GM12878 (cell line): ENCODE measurements at regions not wholly inside any gene's neighbourhood (a gene's known extent, or its start where the extent isn't known, plus 50 kb on each side); places are given as distances from the start of the nearest gene placed in this dataset.

Experiments
- ATAC-seq: fragments of 200-7000 bp; cut with Tn5 transposase; 3 replicates; pipeline ENCODE4 v1.9.1; 2020; ENCODE audit warnings: mild to moderate bottlenecking, moderate library complexity
- BruUV-seq: library from RNA; stranded (reverse); fragments of 400-500 nt; replicated peaks from 2 replicates; lab custom pipeline; 2021; lab: Mats Ljungman, UMichigan
- CTCF ChIA-PET: fragments of 300-600 bp; sonication (Branson Sonifier 250); formaldehyde crosslinking; extraction: SDS; loops from one replicate; lab custom pipeline; 2021; ENCODE audit warnings: inconsistent platforms; lab: Yijun Ruan, JAX
- POLR2A ChIA-PET: fragments of 350-600 bp; formaldehyde crosslinking; extraction: SDS; loops from one replicate; lab custom pipeline; 2021; ENCODE audit warnings: inconsistent platforms; lab: Charles Lee
- RAD21 ChIA-PET: fragments of 300-600 bp; sonication (Branson Sonifier 250); formaldehyde crosslinking; loops from one replicate; lab custom pipeline; 2023; ENCODE audit warnings: antibody characterized with exemption; ENCODE audit not compliant: unreplicated experiment; lab: Charles Lee
- SMC1A ChIA-PET: fragments of 300-600 bp; sonication (Branson Sonifier 250); formaldehyde crosslinking; loops from one replicate; lab custom pipeline; 2023; ENCODE audit not compliant: unreplicated experiment, uncharacterized antibody; lab: Charles Lee
- DNase-seq: peaks from one replicate; pipeline ENCODE4 v3.0.0-alpha.2; 2011; ENCODE audit warnings: low read depth, low spot score
- FAIRE-seq: peaks from 3 replicates; lab custom pipeline; 2011; peaks lifted over from hg19 to GRCh38; lab: Jason Lieb, UNC
- H2AFZ ChIP-seq: 2 replicates; pipeline ENCODE4 v1.6.0; 2011; ENCODE audit warnings: low read depth, low read length, control low read depth; ENCODE audit not compliant: control insufficient read depth
- H3K27ac ChIP-seq: 2 replicates; pipeline ENCODE4 v1.5.1; 2011; ENCODE audit warnings: control low read depth; ENCODE audit not compliant: control insufficient read depth, insufficient read depth
- H3K27me3 ChIP-seq, 2 experiments: replicated peaks in 1 of 2; 2 replicates each; pipeline versions ENCODE4 v1.6.0 to v1.6.1; 2011; ENCODE audit warnings: low read length in 1 of 2; ENCODE audit not compliant: control insufficient read depth in 2 of 2, insufficient read depth in 2 of 2
- H3K36me3 ChIP-seq, 2 experiments: 2 replicates each; pipeline ENCODE4 v1.5.1; 2011; ENCODE audit warnings: low read length in 1 of 2; ENCODE audit not compliant: control insufficient read depth in 2 of 2, insufficient read depth in 2 of 2
- H3K4me1 ChIP-seq: 2 replicates; pipeline ENCODE4 v1.6.1; 2011; ENCODE audit warnings: mild to moderate bottlenecking, low read length, moderate library complexity, mixed read lengths; ENCODE audit not compliant: control insufficient read depth, insufficient read depth
- H3K4me2 ChIP-seq: 2 replicates; pipeline ENCODE4 v1.6.0; 2011; ENCODE audit warnings: control low read depth; ENCODE audit not compliant: control insufficient read depth, insufficient read depth
- H3K4me3 ChIP-seq: fragments of 200-600 bp; sonication (generic); 2 replicates; pipeline ENCODE4 v1.5.1; 2016
- H3K79me2 ChIP-seq: 2 replicates; pipeline ENCODE4 v1.6.0; 2011; ENCODE audit warnings: low read length; ENCODE audit not compliant: control insufficient read depth, insufficient read depth
- H3K9ac ChIP-seq: 2 replicates; pipeline ENCODE4 v1.8.0; 2011; ENCODE audit warnings: low read length, control low read depth, mixed read lengths; ENCODE audit not compliant: control insufficient read depth, insufficient read depth
- H3K9me3 ChIP-seq: replicated peaks from 3 replicates; pipeline ENCODE4 v1.5.1; 2011; ENCODE audit warnings: mild to moderate bottlenecking, low read length; ENCODE audit not compliant: control insufficient read depth, insufficient read depth
- H4K20me1 ChIP-seq: 2 replicates; pipeline ENCODE4 v1.6.0; 2011; ENCODE audit not compliant: control insufficient read depth, insufficient read depth
- BCL11A ChIP-seq: IDR thresholded peaks from 2 replicates; pipeline ENCODE4 v1.6.1; 2011; ENCODE audit warnings: low read depth, low read length
- CHD2 ChIP-seq: IDR thresholded peaks from 2 replicates; pipeline ENCODE4 v1.6.1; 2011; ENCODE audit warnings: low read depth, low read length, improper control_type of control experiment, borderline replicate concordance
- EED ChIP-seq: sonication (generic); IDR thresholded peaks from 2 replicates; pipeline ENCODE4 v1.6.1; 2016; ENCODE audit warnings: antibody characterized with exemption, low read depth
- FOXM1 ChIP-seq: IDR thresholded peaks from 2 replicates; pipeline ENCODE4 v1.6.1; 2012; ENCODE audit warnings: low read depth, mild to moderate bottlenecking, inconsistent platforms, low read length, moderate library complexity
- HDAC2 ChIP-seq: fragments of 200-600 bp; sonication (generic); IDR thresholded peaks from 2 replicates; pipeline ENCODE4 v1.6.1; 2017
- JUNB ChIP-seq: IDR thresholded peaks from 2 replicates; pipeline ENCODE4 v1.6.1; 2016; ENCODE audit warnings: antibody characterized with exemption, mild to moderate bottlenecking
- JUND ChIP-seq: IDR thresholded peaks from 2 replicates; pipeline ENCODE4 v1.6.1; 2012; ENCODE audit warnings: low read depth, mild to moderate bottlenecking, low read length, improper control_type of control experiment, moderate library complexity
- KLF5 ChIP-seq: fragments of 450-650 bp; IDR thresholded peaks from 2 replicates; pipeline ENCODE4 v1.6.1; 2014; ENCODE audit warnings: mild to moderate bottlenecking; ENCODE audit not compliant: partially characterized antibody
- PAX5 ChIP-seq: IDR thresholded peaks from 2 replicates; pipeline ENCODE4 v1.6.1; 2011; ENCODE audit warnings: low read depth, low read length, borderline replicate concordance
- RFX5 ChIP-seq: IDR thresholded peaks from 2 replicates; pipeline ENCODE4 v1.6.1; 2011; ENCODE audit warnings: low read depth, low read length, improper control_type of control experiment
- SMARCA5 ChIP-seq: fragments of 450-650 bp; IDR thresholded peaks from 2 replicates; pipeline ENCODE4 v1.6.1; 2017; ENCODE audit warnings: mild to moderate bottlenecking
- STAT3 ChIP-seq: IDR thresholded peaks from 2 replicates; pipeline ENCODE4 v1.6.1; 2011; ENCODE audit warnings: low read depth, low read length, improper control_type of control experiment
- TBL1XR1 ChIP-seq: IDR thresholded peaks from 2 replicates; pipeline ENCODE4 v1.6.1; 2012; ENCODE audit warnings: low read depth, low read length, improper control_type of control experiment
- ZNF274 ChIP-seq: IDR thresholded peaks from one replicate; pipeline ENCODE4 v1.8.0; 2011; ENCODE audit not compliant: insufficient read length, insufficient read depth
- WGBS: methylation state at CpG from one replicate; pipeline ENCODE4 v1.1.6; 2016; ENCODE audit warnings: low lambda C conversion rate; ENCODE audit not compliant: insufficient replicate concordance, insufficient coverage; ENCODE audit errors: missing lambda C conversion rate; 5-methylcytosine and 5-hydroxymethylcytosine counted together
- in situ Hi-C: fragments of 300-500 bp; cut with MboI; formaldehyde crosslinking; loops from 9 replicates; pipeline ENCODE4 v1.14.3; 2018; ENCODE audit warnings: mixed read lengths
- intact Hi-C: fragments of 100-400 bp; cut with micrococcal nuclease; formaldehyde crosslinking; loops from one replicate; pipeline ENCODE4 v1.14.2; 2022; ENCODE audit not compliant: unreplicated experiment
- TF ChIP-seq, protein P1 (sequence below): fragments of 450-650 bp; IDR thresholded peaks from 2 replicates; pipeline ENCODE4 v1.6.1; 2017; ENCODE audit warnings: mild to moderate bottlenecking, moderate library complexity
- TF ChIP-seq, protein P2 (sequence below): fragments of 150-350 bp; IDR thresholded peaks from 2 replicates; pipeline ENCODE4 v1.6.1; 2014; ENCODE audit warnings: mild to moderate bottlenecking, low read depth, low read length

DNA sequence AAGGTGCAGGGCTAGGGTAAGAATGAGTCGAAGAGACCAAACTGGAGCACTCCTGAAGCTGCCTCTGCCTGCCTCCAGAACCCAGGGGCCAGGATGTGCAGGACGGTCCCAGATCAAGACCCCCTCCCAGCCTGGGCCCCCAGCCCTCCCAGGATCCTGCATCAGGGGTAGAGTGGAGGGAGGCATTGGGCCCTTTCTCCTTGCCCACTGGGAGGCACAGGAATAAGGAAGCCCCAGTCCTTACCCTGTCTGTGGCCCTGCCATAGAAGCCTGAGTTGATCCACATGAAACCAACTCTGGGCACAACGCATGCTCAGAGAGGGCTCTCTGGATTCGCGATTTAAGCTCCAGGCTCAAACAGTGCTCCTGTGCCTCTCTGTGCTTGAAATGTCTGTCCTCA, 661.8 kb upstream of the B3GAT1 start:
- no peak overlapping the region for H3K27ac ChIP-seq
- 30% methylated on average over 5 of the region's 5 CpGs for WGBS
- intact Hi-C loops (no loop called here), in situ Hi-C loops (no loop called here)
- H3K9ac ChIP-seq, result no peak overlapping the region
- H3K4me3 ChIP-seq, result no peak overlapping the region
- H4K20me1 ChIP-seq, result no peaks in the 10 kb centered on the region
- H3K4me1 ChIP-seq, result no peaks in the 10 kb centered on the region
- FAIRE-seq (no peak), ATAC-seq (no peak), DNase-seq (no peak)
- no peaks in the 10 kb centered on the region for H3K27me3 ChIP-seq
- CTCF ChIA-PET, result no interaction called here
- H3K4me2 ChIP-seq, result no peak overlapping the region
- BruUV-seq, result no TSS peak
- POLR2A ChIA-PET, result no interaction called here
- H3K36me3 ChIP-seq, result no peaks in the 10 kb centered on the region
- H3K9me3 ChIP-seq, result no peaks in the 10 kb centered on the region; the same call in 2 of the 3 replicates
- SMC1A ChIA-PET, result no interaction called here
- H2AFZ ChIP-seq, result no peak overlapping the region
- TF ChIP-seq RFX5, result no peak
- TF ChIP-seq STAT3, result no peak
- TF ChIP-seq TBL1XR1, result no peak
- no peak for TF ChIP-seq JUND
- no peak for TF ChIP-seq CHD2
- no peak for TF ChIP-seq PAX5
- no peak for TF ChIP-seq JUNB
- TF ChIP-seq EED, result no peak
- no peak for TF ChIP-seq ZNF274
- no peak for TF ChIP-seq SMARCA5
- TF ChIP-seq, protein P1, sequence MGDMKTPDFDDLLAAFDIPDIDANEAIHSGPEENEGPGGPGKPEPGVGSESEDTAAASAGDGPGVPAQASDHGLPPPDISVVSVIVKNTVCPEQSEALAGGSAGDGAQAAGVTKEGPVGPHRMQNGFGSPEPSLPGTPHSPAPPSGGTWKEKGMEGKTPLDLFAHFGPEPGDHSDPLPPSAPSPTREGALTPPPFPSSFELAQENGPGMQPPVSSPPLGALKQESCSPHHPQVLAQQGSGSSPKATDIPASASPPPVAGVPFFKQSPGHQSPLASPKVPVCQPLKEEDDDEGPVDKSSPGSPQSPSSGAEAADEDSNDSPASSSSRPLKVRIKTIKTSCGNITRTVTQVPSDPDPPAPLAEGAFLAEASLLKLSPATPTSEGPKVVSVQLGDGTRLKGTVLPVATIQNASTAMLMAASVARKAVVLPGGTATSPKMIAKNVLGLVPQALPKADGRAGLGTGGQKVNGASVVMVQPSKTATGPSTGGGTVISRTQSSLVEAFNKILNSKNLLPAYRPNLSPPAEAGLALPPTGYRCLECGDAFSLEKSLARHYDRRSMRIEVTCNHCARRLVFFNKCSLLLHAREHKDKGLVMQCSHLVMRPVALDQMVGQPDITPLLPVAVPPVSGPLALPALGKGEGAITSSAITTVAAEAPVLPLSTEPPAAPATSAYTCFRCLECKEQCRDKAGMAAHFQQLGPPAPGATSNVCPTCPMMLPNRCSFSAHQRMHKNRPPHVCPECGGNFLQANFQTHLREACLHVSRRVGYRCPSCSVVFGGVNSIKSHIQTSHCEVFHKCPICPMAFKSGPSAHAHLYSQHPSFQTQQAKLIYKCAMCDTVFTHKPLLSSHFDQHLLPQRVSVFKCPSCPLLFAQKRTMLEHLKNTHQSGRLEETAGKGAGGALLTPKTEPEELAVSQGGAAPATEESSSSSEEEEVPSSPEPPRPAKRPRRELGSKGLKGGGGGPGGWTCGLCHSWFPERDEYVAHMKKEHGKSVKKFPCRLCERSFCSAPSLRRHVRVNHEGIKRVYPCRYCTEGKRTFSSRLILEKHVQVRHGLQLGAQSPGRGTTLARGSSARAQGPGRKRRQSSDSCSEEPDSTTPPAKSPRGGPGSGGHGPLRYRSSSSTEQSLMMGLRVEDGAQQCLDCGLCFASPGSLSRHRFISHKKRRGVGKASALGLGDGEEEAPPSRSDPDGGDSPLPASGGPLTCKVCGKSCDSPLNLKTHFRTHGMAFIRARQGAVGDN, result no peak
- TF ChIP-seq BCL11A, result no peak
- no peak for TF ChIP-seq KLF5
- TF ChIP-seq, protein P2, sequence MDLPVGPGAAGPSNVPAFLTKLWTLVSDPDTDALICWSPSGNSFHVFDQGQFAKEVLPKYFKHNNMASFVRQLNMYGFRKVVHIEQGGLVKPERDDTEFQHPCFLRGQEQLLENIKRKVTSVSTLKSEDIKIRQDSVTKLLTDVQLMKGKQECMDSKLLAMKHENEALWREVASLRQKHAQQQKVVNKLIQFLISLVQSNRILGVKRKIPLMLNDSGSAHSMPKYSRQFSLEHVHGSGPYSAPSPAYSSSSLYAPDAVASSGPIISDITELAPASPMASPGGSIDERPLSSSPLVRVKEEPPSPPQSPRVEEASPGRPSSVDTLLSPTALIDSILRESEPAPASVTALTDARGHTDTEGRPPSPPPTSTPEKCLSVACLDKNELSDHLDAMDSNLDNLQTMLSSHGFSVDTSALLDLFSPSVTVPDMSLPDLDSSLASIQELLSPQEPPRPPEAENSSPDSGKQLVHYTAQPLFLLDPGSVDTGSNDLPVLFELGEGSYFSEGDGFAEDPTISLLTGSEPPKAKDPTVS, result no peak
- no peak for TF ChIP-seq HDAC2
- TF ChIP-seq FOXM1, result no peak
- TF ChIP-seq, all 136 proteins: peak for 0
- H3K79me2 ChIP-seq, result no peaks in the 10 kb centered on the region
- RAD21 ChIA-PET, result no interaction called here
